Caco-2 (cell line): ENCODE measurements at regions not wholly inside any gene's neighbourhood (a gene's known extent, or its start where the extent isn't known, plus 50 kb on each side); places are given as distances from the start of the nearest gene placed in this dataset.

Source experiments
- BruUV-seq: library from RNA; stranded (reverse); fragments of 400-500 nt; replicated peaks from 2 replicates; lab custom pipeline; 2021; lab: Mats Ljungman, UMichigan
- CTCF ChIA-PET: fragments of 300-600 bp; sonication (Branson Sonifier 250); formaldehyde crosslinking; loops from one replicate; lab custom pipeline; 2022; ENCODE audit warnings: antibody characterized with exemption; lab: Charles Lee
- POLR2A ChIA-PET: fragments of 300-600 bp; sonication (Branson Sonifier 250); formaldehyde crosslinking; loops from one replicate; lab custom pipeline; 2022; ENCODE audit warnings: antibody characterized with exemption; lab: Charles Lee
- DNase-seq, 2 experiments: peaks; one replicate each; pipeline versions ENCODE4 v3.0.0 to v3.0.0-alpha.2; 2020 to 2022
- H3K27me3 ChIP-seq: replicated peaks from 2 replicates; pipeline ENCODE4 v1.6.0; 2011; ENCODE audit warnings: low read length; ENCODE audit not compliant: control insufficient read depth, insufficient read depth
- H3K36me3 ChIP-seq: 2 replicates; pipeline ENCODE4 v1.5.1; 2011; ENCODE audit warnings: low read length; ENCODE audit not compliant: control insufficient read depth, insufficient read depth
- H3K4me1 ChIP-seq: fragments of 250-450 bp; sonication (Bioruptor Pico); 2 replicates; pipeline ENCODE4 v1.5.1; 2020; ENCODE audit warnings: mild to moderate bottlenecking
- H3K4me3 ChIP-seq: 2 replicates; pipeline ENCODE4 v1.5.1; 2011; ENCODE audit warnings: low read depth, mild to moderate bottlenecking, control low read depth, low read length
- H3K9me3 ChIP-seq: fragments of 250-450 bp; sonication (Bioruptor Pico); 2 replicates; pipeline ENCODE4 v1.5.1; 2020; ENCODE audit warnings: mild to moderate bottlenecking, moderate library complexity
- H3K27ac Mint-ChIP-seq: one replicate; pipeline ENCODE4 v1.8.0; 2022; ENCODE audit warnings: mixed read lengths; ENCODE audit not compliant: unreplicated experiment
- H3K27me3 Mint-ChIP-seq: one replicate; pipeline ENCODE4 v1.8.0; 2022; ENCODE audit warnings: mixed read lengths; ENCODE audit not compliant: insufficient read depth, unreplicated experiment
- H3K36me3 Mint-ChIP-seq: one replicate; pipeline ENCODE4 v1.8.0; 2022; ENCODE audit warnings: mild to moderate bottlenecking, mixed read lengths; ENCODE audit not compliant: insufficient read depth, unreplicated experiment
- H3K4me1 Mint-ChIP-seq: one replicate; pipeline ENCODE4 v1.8.0; 2022; ENCODE audit warnings: low read depth, mixed read lengths; ENCODE audit not compliant: unreplicated experiment
- H3K4me3 Mint-ChIP-seq: one replicate; pipeline ENCODE4 v1.8.0; 2022; ENCODE audit warnings: mild to moderate bottlenecking, moderate library complexity, mixed read lengths; ENCODE audit not compliant: unreplicated experiment
- H3K9me3 Mint-ChIP-seq: one replicate; pipeline ENCODE4 v1.8.0; 2022; ENCODE audit warnings: mixed read lengths; ENCODE audit not compliant: unreplicated experiment
- intact Hi-C: fragments of 100-400 bp; cut with micrococcal nuclease; formaldehyde crosslinking; loops from one replicate; pipeline ENCODE4 v1.10.0; 2022; ENCODE audit not compliant: unreplicated experiment
- TF ChIP-seq, protein P1 (sequence below), 2 experiments: fragments of 200-600 bp in 1 of 2; IDR thresholded peaks; 1 replicate in 1 of 2; 2 replicates in 1 of 2; pipeline versions ENCODE4 v1.5.1 to v1.8.0; 2011 to 2022; ENCODE audit warnings: antibody characterized with exemption in 1 of 2, control low read depth in 1 of 2, inconsistent platforms in 1 of 2, low read depth in 1 of 2, low read length in 1 of 2, mild to moderate bottlenecking in 1 of 2, moderate library complexity in 1 of 2; ENCODE audit not compliant: insufficient read depth in 1 of 2, severe bottlenecking in 1 of 2, unreplicated experiment in 1 of 2

DNA sequence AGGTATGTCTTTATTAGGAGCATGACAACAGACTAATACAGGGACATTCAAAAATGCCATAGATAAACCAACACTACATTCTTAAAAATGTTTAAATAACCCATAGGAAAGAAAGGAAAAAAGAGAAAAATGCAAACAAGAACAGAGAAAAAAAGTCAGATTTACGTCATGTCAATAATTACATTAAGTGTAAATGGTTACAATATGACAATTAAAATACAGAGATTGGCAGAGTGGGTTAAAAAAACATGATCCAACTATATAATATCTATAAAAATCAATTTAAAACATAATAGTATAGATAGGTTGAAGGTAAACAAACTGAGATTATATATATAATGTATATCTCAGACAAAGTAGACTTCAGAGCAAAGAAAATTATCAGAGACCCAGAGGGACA lies 255.8 kb downstream of the ANAPC1 start:
- Histone ChIP-seq H3K36me3 (no peaks in the 10 kb centered on the region), H3K4me3 (no peak overlapping the region), H3K27me3 (no peaks in the 10 kb centered on the region), H3K9me3 (peaks cover 13% of the 10 kb centered on the region), H3K4me1 (no peaks in the 10 kb centered on the region)
- POLR2A ChIA-PET = no interaction called here
- no peak for DNase-seq
- intact Hi-C loops = no loop called here
- TF ChIP-seq, protein P1, sequence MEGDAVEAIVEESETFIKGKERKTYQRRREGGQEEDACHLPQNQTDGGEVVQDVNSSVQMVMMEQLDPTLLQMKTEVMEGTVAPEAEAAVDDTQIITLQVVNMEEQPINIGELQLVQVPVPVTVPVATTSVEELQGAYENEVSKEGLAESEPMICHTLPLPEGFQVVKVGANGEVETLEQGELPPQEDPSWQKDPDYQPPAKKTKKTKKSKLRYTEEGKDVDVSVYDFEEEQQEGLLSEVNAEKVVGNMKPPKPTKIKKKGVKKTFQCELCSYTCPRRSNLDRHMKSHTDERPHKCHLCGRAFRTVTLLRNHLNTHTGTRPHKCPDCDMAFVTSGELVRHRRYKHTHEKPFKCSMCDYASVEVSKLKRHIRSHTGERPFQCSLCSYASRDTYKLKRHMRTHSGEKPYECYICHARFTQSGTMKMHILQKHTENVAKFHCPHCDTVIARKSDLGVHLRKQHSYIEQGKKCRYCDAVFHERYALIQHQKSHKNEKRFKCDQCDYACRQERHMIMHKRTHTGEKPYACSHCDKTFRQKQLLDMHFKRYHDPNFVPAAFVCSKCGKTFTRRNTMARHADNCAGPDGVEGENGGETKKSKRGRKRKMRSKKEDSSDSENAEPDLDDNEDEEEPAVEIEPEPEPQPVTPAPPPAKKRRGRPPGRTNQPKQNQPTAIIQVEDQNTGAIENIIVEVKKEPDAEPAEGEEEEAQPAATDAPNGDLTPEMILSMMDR (IDR thresholded peaks at IDR 0.05; ENCODE audit: insufficient read depth in 1 of 2, low read depth in 1 of 2, low read length in 1 of 2, severe bottlenecking in 1 of 2, unreplicated experiment in 1 of 2) = no peak
- CTCF ChIA-PET = no interaction called here
- Mint-ChIP-seq H3K4me1 (peaks cover 5% of the 10 kb centered on the region), H3K4me3 (no peak overlapping the region), H3K27ac (no peak overlapping the region), H3K9me3 (peaks cover 16% of the 10 kb centered on the region), H3K27me3 (no peaks in the 10 kb centered on the region), H3K36me3 (no peaks in the 10 kb centered on the region)
- BruUV-seq = no TSS peak

DNA sequence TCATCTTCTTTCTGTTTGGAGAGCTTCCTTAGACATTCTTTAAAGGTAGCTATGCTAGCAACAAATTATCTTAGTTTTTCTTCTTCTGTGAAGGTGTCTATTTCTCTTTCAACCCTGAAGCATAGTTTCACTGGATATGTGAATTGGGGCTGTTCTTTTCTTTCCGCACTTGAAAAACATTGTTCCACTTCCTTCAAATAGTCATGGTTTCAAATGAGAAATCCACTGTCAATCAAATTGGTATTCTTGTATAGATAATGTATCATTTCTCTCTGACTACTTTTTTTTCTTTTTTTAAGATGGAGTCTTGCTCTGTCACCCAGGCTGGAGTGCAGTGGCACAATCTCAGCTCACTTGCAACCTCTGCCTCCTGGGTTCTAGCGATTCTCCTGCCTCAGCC lies 254.0 kb downstream of the ANAPC1 start:
- ChIA-PET POLR2A (no interaction called here), CTCF (no interaction called here)
- Histone ChIP-seq H3K36me3 (no peaks in the 10 kb centered on the region), H3K9me3 (peaks cover 13% of the 10 kb centered on the region), H3K4me3 (no peak overlapping the region), H3K27me3 (no peaks in the 10 kb centered on the region), H3K4me1 (no peaks in the 10 kb centered on the region)
- H3K4me1 Mint-ChIP-seq = no peaks in the 10 kb centered on the region
- intact Hi-C loops = no loop called here
- H3K4me3 Mint-ChIP-seq = no peak overlapping the region
- TF ChIP-seq, protein P1 (IDR thresholded peaks at IDR 0.05; ENCODE audit: insufficient read depth in 1 of 2, low read depth in 1 of 2, low read length in 1 of 2, severe bottlenecking in 1 of 2, unreplicated experiment in 1 of 2) = no peak
- H3K36me3 Mint-ChIP-seq = no peaks in the 10 kb centered on the region
- H3K9me3 Mint-ChIP-seq = peaks cover 16% of the 10 kb centered on the region
- BruUV-seq = no TSS peak
- no peaks in the 10 kb centered on the region for H3K27me3 Mint-ChIP-seq
- no peak for DNase-seq
- H3K27ac Mint-ChIP-seq = no peak overlapping the region

DNA sequence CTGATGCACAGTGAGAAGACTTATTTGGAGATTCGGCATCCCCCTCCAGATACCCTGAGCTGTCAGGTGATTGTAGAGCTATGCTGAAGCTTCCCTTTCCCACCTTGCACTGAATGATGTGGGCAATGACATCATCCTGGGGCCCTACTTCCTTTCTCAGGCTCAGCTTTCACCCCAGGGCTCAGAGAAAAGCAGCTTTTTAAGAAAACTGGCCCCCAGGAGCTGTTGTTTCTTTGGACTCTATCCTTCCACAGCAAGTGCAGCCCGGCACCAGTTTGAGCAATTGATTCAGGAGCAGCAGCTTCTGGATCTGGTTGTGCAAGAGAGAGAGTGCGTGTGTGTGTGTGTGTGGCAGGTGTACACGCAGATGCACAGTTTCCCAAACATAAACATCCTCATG lies 251.3 kb downstream of the ANAPC1 start:
- ChIA-PET POLR2A (no interaction called here), CTCF (no interaction called here)
- Histone ChIP-seq H3K9me3 (peaks cover 13% of the 10 kb centered on the region), H3K4me1 (no peaks in the 10 kb centered on the region), H3K27me3 (no peaks in the 10 kb centered on the region), H3K4me3 (no peak overlapping the region), H3K36me3 (no peaks in the 10 kb centered on the region)
- no peak overlapping the region for H3K4me3 Mint-ChIP-seq
- no peaks in the 10 kb centered on the region for H3K27me3 Mint-ChIP-seq
- intact Hi-C loops = no loop called here
- no peak overlapping the region for H3K27ac Mint-ChIP-seq
- DNase-seq = no peak
- no peaks in the 10 kb centered on the region for H3K36me3 Mint-ChIP-seq
- TF ChIP-seq, protein P1 (IDR thresholded peaks at IDR 0.05; ENCODE audit: insufficient read depth in 1 of 2, low read depth in 1 of 2, low read length in 1 of 2, severe bottlenecking in 1 of 2, unreplicated experiment in 1 of 2) = no peak
- no peaks in the 10 kb centered on the region for H3K4me1 Mint-ChIP-seq
- no TSS peak for BruUV-seq
- H3K9me3 Mint-ChIP-seq = peaks cover 30% of the 10 kb centered on the region
